ENCODE measurements at regions not wholly inside any gene's neighbourhood (a gene's known extent, or its start where the extent isn't known, plus 50 kb on each side); places are given as distances from the start of the nearest gene placed in this dataset.

DNA sequence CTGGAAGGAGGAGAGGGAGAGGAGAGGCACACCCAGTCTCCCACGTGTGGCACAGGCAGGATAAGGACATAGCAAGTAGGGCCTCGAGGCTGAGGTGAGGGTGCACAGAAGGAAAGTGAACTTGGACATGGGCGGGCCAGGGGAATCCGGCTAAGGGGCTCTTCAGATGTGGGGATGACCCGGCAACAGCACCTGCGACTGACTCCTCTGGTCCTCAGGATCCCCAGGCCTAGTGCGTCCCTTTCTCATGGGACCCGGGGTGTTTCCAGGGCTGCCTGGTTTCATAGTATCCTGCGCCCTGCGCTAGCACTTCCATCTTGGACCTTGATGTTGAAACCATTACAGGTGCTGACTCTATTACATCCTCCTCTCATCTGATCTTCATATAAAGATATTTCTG lies 96.1 kb upstream of the LYZL2 start:
- Histone ChIP-seq H4K91ac (replicated peaks; ENCODE audit: insufficient read length, low read length) (no peak overlapping the region), H3K79me1 (ENCODE audit: low read depth, low read length) (no peaks in the 10 kb centered on the region), H3K27me3 (replicated peaks in 1 of 4; ENCODE audit: control insufficient read depth in 3 of 4, extremely low read depth in 1 of 4, insufficient read depth in 3 of 4, low read length in 3 of 4) (no peaks in the 10 kb centered on the region), H3K23me2 (ENCODE audit: low read depth, low read length) (no peaks in the 10 kb centered on the region), H3K4ac (replicated peaks; ENCODE audit: insufficient read length, low read depth, low read length) (no peak overlapping the region), H4K8ac (ENCODE audit: extremely low read depth, insufficient read depth, low read length) (no peak overlapping the region), H2BK20ac (ENCODE audit: low read length) (no peak overlapping the region), H3K79me2 (ENCODE audit: control insufficient read depth in 1 of 2, insufficient read depth in 2 of 2, low read length in 2 of 2) (no peaks in the 10 kb centered on the region), H4K5ac (ENCODE audit: insufficient read length, low read depth, low read length) (no peak overlapping the region), H3K14ac (ENCODE audit: insufficient read length) (no peak overlapping the region), H2AFZ (ENCODE audit: low read length) (no peak overlapping the region), H3K4me1 (replicated peaks in 1 of 4; ENCODE audit: control insufficient read depth in 3 of 4, insufficient read depth in 4 of 4, low read length in 3 of 4) (peaks cover 0 to 3% (median 3%) of the 10 kb centered on the region in 4 experiments; a peak in 3 of 7 replicates), H3K9ac (replicated peaks in 1 of 4; ENCODE audit: extremely low read depth in 1 of 4, low read depth in 3 of 4, low read length in 3 of 4) (no peak overlapping the region), H2BK12ac (ENCODE audit: low read depth, low read length) (peak overlapping the region; percentile 75; the same call in 1 of the 2 replicates), H2BK120ac (replicated peaks; ENCODE audit: low read depth, low read length) (no peak overlapping the region), H3K4me3 (ENCODE audit: extremely low read depth in 1 of 4, insufficient read depth in 2 of 4, low read depth in 3 of 4, low read length in 4 of 4) (no peak overlapping the region), H2BK15ac (ENCODE audit: low read length) (no peak overlapping the region), H2AK5ac (ENCODE audit: low read depth, low read length) (no peak overlapping the region), H3K27ac (ENCODE audit: low read depth, low read length) (no peak overlapping the region), H3K36me3 (ENCODE audit: control insufficient read depth in 2 of 4, insufficient read depth in 4 of 4, low read length in 3 of 4) (no peaks in the 10 kb centered on the region), H3K56ac (replicated peaks; ENCODE audit: insufficient read length, low read depth, low read length) (no peak overlapping the region), H3K23ac (ENCODE audit: insufficient read length) (no peak overlapping the region), H4K20me1 (replicated peaks in 1 of 2; ENCODE audit: control insufficient read depth in 1 of 2, insufficient read depth in 2 of 2, low read length in 2 of 2) (no peaks in the 10 kb centered on the region), H2BK5ac (ENCODE audit: low read depth, low read length) (no peak overlapping the region), H3K9me3 (ENCODE audit: insufficient read depth in 2 of 2, low read depth in 1 of 2, low read length in 1 of 2) (no peaks in the 10 kb centered on the region), H3K18ac (ENCODE audit: extremely low read depth, low read length) (no peak overlapping the region), H3K4me2 (ENCODE audit: insufficient read depth in 1 of 2, low read depth in 2 of 2, low read length in 2 of 2) (no peak overlapping the region)
- POLR2A ChIA-PET (ENCODE audit: partially characterized antibody): no interaction called here
- DNase-seq (ENCODE audit: low read depth in 1 of 2, low spot score in 2 of 2) (no peak), FAIRE-seq (no peak)
- 93% methylated on average over 10 of the region's 10 CpGs; no CpG with 5 or more reads in 1 of the 2 experiments for WGBS, 2 experiments (ENCODE audit: extremely low coverage in 1 of 2, insufficient coverage in 1 of 2, insufficient read length in 1 of 2, insufficient replicate concordance in 2 of 2, low coverage in 1 of 2, low lambda C conversion rate in 2 of 2, missing lambda C conversion rate in 1 of 2)
- CTCF ChIA-PET (ENCODE audit: partially characterized antibody): interaction anchor here (0.6 to 1.5 kb wide), 4 partner anchors 27 to 995 kb away, joined by 3 to 6 read pairs (median 4); no protein-coding TSS in a partner anchor
- TF ChIP-seq CBX5 (IDR thresholded peaks at IDR 0.05; ENCODE audit: low read depth, low read length): no peak
- no peak for TF ChIP-seq CREB1 (IDR thresholded peaks at IDR 0.05)
- no peak for TF ChIP-seq SAP30 (IDR thresholded peaks at IDR 0.05; ENCODE audit: insufficient read depth, insufficient replicate concordance, low read length)
- no peak for TF ChIP-seq BACH1 (IDR thresholded peaks at IDR 0.05; ENCODE audit: low read length)
- no peak for TF ChIP-seq RXRA (IDR thresholded peaks at IDR 0.05; ENCODE audit: insufficient read depth, low read depth, low read length)
- TF ChIP-seq TCF12 (IDR thresholded peaks at IDR 0.05; ENCODE audit: low read depth, low read length): no peak
- TF ChIP-seq, protein P1, sequence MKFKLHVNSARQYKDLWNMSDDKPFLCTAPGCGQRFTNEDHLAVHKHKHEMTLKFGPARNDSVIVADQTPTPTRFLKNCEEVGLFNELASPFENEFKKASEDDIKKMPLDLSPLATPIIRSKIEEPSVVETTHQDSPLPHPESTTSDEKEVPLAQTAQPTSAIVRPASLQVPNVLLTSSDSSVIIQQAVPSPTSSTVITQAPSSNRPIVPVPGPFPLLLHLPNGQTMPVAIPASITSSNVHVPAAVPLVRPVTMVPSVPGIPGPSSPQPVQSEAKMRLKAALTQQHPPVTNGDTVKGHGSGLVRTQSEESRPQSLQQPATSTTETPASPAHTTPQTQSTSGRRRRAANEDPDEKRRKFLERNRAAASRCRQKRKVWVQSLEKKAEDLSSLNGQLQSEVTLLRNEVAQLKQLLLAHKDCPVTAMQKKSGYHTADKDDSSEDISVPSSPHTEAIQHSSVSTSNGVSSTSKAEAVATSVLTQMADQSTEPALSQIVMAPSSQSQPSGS (IDR thresholded peaks at IDR 0.05; ENCODE audit: low read length): no peak

Data from H1 (cell line).